ENCODE measurements at regions not wholly inside any gene's neighbourhood (a gene's known extent, or its start where the extent isn't known, plus 50 kb on each side); places are given as distances from the start of the nearest gene placed in this dataset.
A peak's percentile ranks its signal among the peaks of the same experiment; 100 is the strongest.
"Not testable (repeated sequence)": the region's sequence is repeated elsewhere in the genome, so short reads cannot be mapped to it uniquely, and the experiment has no call there.

- DNase-seq (ENCODE audit: low spot score) = peak; percentile 17
- intact Hi-C loops (cut with DNase I) = no loop called here
- ATAC-seq = no peak
Measured at GRCh38 chr17:64787255-64787920, 125.3 kb upstream of the SMURF2 start.

DNA sequence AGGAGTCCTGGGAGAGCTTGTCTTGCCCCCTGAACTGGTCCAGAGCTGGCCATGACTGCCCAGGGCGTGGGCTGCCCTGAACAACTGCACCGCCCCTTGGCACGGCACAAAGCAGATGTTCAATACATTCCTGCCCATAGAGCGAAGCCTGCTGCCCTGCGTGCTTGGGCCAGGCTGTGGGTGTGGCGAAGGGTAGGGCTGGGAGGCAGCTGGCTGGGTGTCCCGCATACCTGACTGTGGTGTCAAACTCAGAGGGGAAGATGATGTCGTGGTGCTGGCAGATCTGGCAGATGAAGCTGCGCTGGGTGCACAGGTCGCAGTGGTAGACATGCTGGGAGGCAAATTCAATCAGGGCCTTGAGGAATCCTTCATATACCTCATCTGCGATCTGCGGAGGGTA lies 124.2 kb upstream of the SMURF2 start:
- DNase-seq (ENCODE audit: low spot score) = peak; percentile 44
- intact Hi-C loops (cut with DNase I) = no loop called here

DNA sequence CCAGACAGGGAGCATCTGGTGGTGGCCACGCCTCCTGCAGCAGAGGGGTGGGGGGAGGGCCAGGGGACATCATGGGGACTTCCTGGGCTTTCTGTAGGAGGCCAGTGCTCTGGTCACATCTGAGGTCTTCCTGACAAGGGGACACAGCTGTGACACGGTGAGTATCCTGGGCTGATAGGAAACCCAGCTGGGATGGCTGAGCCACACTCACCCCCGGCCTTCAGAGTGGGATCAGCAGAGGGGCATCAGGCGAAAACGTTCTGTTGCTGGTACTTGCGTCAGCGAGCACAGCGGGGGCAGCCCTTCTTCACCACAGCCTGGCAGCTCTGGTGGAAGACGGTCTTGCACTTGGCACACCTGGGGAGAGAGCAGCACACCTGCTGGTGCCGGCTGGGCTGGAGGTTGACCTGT lies 122.9 kb upstream of the SMURF2 start:
- intact Hi-C loops (cut with DNase I) = no loop called here
- ATAC-seq (no peak), DNase-seq (ENCODE audit: low spot score) (peak; percentile 45)

More for the DNA sequence above, 124.2 kb upstream of the SMURF2 start:
- ATAC-seq = no peak

DNA sequence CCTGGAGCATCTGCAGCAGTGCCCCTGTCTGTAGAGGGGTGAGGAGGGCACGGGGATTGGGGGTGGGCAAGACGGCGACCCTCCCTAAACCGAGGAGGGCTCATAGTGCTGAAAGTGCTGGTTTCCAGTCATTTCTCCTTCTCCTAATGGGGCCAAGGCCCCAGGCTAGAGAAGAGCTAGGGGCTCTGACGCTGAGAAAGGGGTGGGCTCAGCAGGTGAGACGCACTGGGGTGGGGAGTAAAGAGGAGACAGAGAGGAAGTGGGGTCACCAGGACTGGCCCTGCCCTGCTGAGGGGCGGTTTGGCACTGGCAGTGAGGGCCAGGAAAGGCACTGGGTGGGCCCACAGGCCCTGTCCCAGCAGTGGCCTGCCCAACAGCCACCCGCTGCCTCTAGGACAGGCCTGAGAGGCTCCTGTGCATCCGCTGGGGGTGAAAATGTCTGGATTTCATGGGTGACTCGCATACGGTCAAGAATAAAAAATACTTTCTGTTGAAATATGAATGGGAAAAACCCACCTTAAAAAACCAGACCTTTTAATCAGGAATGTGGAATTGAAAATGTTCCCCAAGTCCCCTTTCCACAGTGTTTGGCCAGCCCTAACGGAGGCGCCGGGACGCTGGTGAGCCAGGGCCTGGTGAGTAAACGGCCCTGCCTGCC lies 122.4 kb upstream of the SMURF2 start:
- DNase-seq (ENCODE audit: low spot score) (peak; percentile 43), ATAC-seq (no peak)
- intact Hi-C loops (cut with DNase I) = no loop called here

- ATAC-seq (no peak), DNase-seq (ENCODE audit: low spot score) (peak; percentile 53)
- intact Hi-C loops (cut with DNase I) = no loop called here
Measured at GRCh38 chr17:64783556-64784352, 121.6 kb upstream of the SMURF2 start.

DNA sequence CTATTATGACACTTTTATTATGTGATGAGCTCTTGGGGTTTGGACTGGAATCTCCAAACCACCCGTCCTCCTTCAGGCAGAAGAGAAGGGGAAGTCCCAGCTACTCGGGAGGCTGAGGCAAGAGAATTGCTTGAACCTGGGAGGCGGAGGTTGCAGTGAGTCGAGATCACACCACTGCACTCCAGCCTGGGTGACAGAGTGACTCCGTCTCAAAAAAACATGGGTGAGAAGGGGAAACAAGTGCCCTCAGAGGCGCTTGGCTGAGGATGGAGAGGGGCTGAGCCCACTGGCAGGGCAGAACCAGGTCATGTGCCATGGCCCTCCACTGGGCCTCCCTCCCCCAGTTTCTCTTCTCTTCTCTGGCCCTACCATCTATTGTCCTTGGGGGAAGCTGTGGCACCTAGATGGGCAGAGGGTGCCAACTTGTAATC lies 120.9 kb upstream of the SMURF2 start:
- DNase-seq (ENCODE audit: low spot score) = peak; percentile 38
- ATAC-seq = no peak
- intact Hi-C loops (cut with DNase I) = no loop called here

GRCh38 chr17:64781810-64782555 lies 119.9 kb upstream of the SMURF2 start:
- intact Hi-C loops (cut with DNase I) = no loop called here

GRCh38 chr17:64781014-64781756 lies 119.1 kb upstream of the SMURF2 start:
- intact Hi-C loops (cut with DNase I) = no loop called here
- ATAC-seq (no peak), DNase-seq (ENCODE audit: low spot score) (peak; percentile 76)

More at GRCh38 chr17:64781810-64782555, 119.9 kb upstream of the SMURF2 start:
- DNase-seq (ENCODE audit: low spot score) (no peak), ATAC-seq (no peak)

GRCh38 chr17:64780096-64781013 lies 118.2 kb upstream of the SMURF2 start:
- DNase-seq (ENCODE audit: low spot score) (no peak), ATAC-seq (no peak)
- intact Hi-C loops (cut with DNase I) = no loop called here

GRCh38 chr17:64779376-64780095 lies 117.4 kb upstream of the SMURF2 start:
- DNase-seq (ENCODE audit: low spot score) (no peak), ATAC-seq (no peak)
- intact Hi-C loops (cut with DNase I) = no loop called here

GRCh38 chr17:64779098-64779375 lies 116.9 kb upstream of the SMURF2 start:
- ATAC-seq; intact Hi-C loops (cut with DNase I); DNase-seq (ENCODE audit: low spot score): not testable (repeated sequence)

DNA sequence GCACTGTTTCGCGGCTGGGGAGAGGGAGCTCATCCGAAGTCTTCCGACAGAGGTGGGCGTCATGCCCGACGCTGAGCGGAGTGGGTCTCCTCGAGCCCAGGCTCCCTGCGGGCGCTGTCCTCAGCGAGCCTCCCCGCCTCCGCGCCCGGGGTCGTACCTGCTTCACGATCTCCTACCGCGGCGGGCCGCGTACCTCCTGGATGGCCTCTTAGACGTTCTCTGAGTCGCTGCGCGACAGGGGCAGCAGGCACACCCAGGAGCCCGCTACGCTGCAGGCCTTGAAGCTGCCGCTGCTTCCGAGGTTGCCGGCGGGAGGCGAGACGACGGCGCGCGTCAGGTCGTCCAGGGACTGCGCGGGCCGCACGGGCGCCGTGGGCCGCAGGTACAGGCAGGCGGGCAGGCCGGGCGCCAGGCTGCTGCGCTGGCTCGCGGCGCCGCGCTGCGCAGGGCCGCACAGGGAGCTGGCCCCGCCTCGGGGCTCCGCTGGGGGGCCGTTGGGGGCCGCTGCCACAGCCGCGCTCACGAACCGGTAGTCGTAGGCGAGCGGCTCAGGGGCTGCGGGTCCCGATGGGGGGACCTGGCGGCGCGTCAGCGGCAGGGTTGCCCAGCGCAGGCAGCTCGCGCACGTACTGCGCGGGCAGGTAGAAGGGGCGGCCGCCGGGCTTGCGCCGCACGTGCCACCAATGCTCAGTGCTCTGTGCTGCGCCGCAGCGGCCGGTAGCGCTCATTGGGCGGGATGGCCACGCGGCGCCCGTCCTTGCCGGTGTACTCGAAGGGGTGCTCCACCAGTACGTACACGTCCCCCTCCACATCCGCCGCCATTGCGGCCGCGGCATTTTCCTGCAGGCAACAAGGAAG lies 116.4 kb upstream of the SMURF2 start:
- intact Hi-C loops (cut with DNase I) = no loop called here
- DNase-seq (ENCODE audit: low spot score) = no peak
- no peak for ATAC-seq

GRCh38 chr17:64777415-64778239 lies 115.5 kb upstream of the SMURF2 start:
- no peak for DNase-seq (ENCODE audit: low spot score)
- intact Hi-C loops (cut with DNase I) = no loop called here
- peak; percentile 18 for ATAC-seq

DNA sequence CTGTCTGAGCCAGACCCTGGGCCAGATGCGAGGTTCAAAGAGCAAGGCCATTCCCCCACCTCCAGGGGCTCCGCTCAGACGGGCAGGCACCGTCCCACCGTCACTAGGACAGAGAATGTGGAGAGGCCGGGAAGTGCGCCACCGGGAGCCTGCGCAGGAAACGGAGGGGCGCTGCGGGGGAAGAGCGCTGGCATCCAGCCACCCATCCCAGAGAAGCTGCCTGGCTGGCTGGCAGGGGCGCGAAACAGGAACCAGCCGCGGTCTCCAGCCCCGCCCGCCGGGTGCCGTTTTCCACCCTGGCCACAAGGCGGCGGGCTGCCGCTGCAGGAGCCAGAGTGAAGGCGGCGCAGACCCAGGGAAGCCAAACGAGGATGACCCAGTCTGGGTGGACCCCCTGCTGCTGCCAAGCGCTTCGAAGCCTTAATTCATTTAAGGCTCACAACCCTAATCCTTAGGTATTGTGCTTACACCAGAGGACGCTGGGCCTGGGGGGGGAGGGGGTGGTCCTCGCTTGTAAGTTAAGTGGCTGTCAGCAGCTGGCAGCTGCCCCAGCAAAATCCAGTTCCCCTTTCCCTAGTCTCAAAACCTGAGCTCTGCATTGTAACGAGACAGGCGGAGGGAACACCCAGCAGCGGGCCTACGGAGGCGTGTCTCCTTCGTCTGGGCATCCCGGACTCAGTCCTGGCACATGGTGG lies 114.8 kb upstream of the SMURF2 start:
- peak; percentile 85 for DNase-seq (ENCODE audit: low spot score)
- intact Hi-C loops (cut with DNase I) = not testable (repeated sequence)
- ATAC-seq = peak; percentile 88

Measured in sciatic nerve (tissue), 2 donors.